ENCODE measurements at regions not wholly inside any gene's neighbourhood (a gene's known extent, or its start where the extent isn't known, plus 50 kb on each side); places are given as distances from the start of the nearest gene placed in this dataset.
"Not testable (repeated sequence)": the region's sequence is repeated elsewhere in the genome, so short reads cannot be mapped to it uniquely, and the experiment has no call there.

- not testable (repeated sequence) for DNase-seq
Measured at GRCh38 chr16:29255957-29256356, 150.6 kb downstream of the NPIPB11 start.

- not testable (repeated sequence) for DNase-seq
Measured at GRCh38 chr16:29255496-29255796, 151.1 kb downstream of the NPIPB11 start.

DNA sequence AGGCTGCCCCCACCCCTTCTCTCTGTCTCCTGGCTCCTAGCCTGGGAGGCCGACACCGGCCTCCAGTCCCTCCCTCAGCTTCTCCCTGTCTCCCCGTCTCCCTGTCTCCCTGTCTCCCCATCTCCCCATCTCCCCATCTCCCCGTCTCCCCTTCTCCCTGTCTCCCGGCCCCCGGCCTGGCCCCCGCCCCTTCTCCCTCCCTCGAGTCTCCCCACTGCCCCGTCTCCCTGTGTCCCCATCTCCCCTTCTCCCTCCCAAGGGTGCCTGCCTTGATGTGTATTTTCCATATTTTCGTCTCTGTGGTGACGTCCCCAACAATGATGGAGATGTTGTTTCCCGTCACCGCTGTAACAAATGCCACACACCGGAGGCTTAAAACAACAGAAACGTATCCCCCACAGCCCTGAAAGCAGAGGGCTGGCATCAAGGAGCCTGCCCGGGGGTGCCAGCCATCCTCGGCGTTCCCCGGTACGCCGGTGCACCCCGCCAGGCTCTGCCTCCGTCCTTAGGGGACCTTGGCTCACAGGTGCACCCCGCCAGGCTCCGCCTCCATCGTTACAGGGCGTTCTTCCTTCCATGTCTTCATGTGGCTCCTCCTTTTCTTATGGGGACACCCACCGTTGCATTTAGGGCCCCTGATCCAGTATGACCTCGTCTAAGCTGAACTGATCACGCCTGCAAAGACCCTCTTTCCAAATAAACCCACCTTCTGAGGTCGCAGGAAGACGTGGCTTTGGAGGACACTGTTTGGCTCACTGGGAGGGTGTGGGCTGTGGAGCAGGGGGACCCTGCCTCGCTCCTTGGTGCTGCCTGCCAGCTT is 151.6 kb downstream of the NPIPB11 start:
- DNase-seq = no peak

GRCh38 chr16:29253716-29254590 is 152.6 kb downstream of the NPIPB11 start:
- not testable (repeated sequence) for DNase-seq

DNA sequence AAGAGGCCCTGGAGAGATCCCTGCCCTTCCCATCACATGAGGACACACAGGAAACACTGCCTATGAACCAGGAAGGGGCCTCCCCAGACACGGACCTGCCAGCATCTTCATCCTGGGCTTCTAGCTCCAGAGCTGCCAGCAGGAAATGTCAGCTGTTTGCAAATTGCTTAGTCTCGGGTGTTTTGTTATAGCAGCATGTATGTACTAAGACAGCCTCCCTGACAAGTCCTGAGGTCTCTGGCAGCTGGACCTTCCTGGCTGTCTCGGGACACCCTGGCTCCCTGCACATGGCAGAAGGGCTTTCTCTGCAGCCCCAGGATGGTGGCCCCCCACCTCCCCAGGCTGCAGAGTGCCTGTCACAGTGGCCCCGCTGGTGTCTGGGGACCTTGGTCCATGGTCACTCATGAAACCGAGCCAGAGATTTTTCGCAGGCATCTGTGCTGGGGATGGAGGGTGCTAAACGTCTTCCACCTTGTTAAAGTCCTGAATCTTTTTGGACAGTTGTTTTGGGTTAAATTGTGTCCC is 153.4 kb downstream of the NPIPB11 start:
- DNase-seq = not testable (repeated sequence)

GRCh38 chr16:29252311-29252710 is 154.2 kb downstream of the NPIPB11 start:
- not testable (repeated sequence) for DNase-seq

- DNase-seq = not testable (repeated sequence)
Measured at GRCh38 chr16:29251571-29252011, 154.9 kb downstream of the NPIPB11 start.

- DNase-seq = not testable (repeated sequence)
Measured at GRCh38 chr16:29250923-29251434, 155.5 kb downstream of the NPIPB11 start.

GRCh38 chr16:29250469-29250868 is 156.0 kb downstream of the NPIPB11 start:
- not testable (repeated sequence) for DNase-seq

- not testable (repeated sequence) for DNase-seq
Measured at GRCh38 chr16:29248940-29249318, 157.6 kb downstream of the NPIPB11 start.

- not testable (repeated sequence) for DNase-seq
Measured at GRCh38 chr16:29248306-29248939, 158.1 kb downstream of the NPIPB11 start.

GRCh38 chr16:29246091-29246490 is 160.4 kb downstream of the NPIPB11 start:
- not testable (repeated sequence) for DNase-seq

- no peak for DNase-seq
Measured at GRCh38 chr16:29237971-29238370, 168.5 kb downstream of the NPIPB11 start.

GRCh38 chr16:29237495-29237894 is 169.0 kb downstream of the NPIPB11 start:
- not testable (repeated sequence) for DNase-seq

DNA sequence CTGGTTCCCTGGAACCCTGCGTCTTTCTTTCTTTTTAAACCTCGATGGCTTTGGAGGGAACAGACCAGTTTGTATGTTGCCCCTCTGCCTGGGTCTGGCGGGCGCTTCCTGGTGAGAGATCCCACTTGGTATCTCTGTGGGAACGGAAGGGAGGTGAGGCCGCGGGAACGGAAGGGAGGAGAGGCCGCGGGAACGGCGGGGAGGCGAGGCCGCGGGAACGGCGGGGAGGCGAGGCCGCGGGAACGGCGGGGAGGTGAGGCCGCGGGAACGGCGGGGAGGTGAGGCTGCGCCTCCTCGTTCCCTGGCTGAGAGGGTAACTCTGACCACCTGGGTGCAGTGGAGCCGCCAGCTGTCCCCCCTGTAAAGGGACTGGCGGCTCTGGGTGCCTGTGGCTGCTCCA is 169.5 kb downstream of the NPIPB11 start:
- not testable (repeated sequence) for DNase-seq

DNA sequence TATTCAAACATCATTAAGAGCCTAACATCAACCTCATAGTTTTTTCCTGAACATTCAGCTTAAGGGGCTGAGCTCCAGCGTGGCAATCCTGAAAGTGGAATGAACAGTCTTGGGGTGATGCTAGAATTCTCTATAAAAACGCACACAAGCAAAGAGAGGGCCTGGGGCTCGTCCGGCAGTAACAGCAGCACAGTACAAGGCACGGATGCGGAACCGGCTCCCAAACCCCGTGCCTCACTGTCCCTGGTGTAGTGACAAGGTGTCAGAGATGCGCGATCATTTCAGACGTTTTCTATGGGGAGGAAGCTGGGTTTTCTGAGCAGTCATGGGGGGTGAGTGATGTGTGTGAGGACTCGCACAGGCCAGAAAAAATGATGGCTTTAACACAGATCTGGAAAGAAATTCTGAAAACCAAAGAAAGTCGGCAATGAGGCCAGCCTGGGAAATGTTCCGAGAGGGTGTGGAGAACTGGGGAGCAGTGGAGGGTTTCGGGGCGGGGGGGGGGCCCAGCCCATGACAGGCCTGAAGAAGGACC is 170.6 kb downstream of the NPIPB11 start:
- not testable (repeated sequence) for DNase-seq

- not testable (repeated sequence) for DNase-seq
Measured at GRCh38 chr16:29234536-29235275, 171.8 kb downstream of the NPIPB11 start.

- not testable (repeated sequence) for DNase-seq
Measured at GRCh38 chr16:29233705-29234404, 172.7 kb downstream of the NPIPB11 start.

GRCh38 chr16:29232811-29233704 is 173.5 kb downstream of the NPIPB11 start:
- DNase-seq = no peak

DNA sequence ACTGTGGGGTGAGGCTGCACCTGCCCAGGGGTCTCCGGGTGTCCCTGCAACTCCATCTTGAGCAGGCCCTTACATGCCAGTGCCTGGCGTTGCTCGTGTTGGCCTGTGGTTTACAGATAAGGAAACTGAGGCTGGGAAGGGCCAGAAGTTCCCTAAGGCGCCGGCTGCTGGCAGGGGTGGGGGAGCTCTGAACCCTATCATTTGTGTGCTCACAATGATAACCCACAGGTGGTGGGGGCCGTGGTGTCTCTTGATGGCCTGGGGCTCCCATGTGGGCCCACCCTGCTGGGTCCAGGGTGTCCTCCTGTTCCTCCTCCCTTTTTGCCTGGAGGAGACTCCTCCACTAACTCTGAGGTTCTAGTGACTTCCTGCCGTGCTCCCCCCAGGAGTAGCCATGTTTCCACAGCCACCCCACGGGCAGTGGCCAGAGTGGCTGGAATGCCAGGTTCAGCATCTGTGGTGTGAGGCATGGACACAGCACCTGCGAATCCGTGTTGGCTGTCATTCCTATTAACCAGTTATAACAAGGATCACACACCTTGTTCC is 174.3 kb downstream of the NPIPB11 start:
- not testable (repeated sequence) for DNase-seq
